Nephron progenitor cell (in vitro differentiated cells): ENCODE measurements at regions not wholly inside any gene's neighbourhood (a gene's known extent, or its start where the extent isn't known, plus 50 kb on each side); places are given as distances from the start of the nearest gene placed in this dataset.
A peak's percentile ranks its signal among the peaks of the same experiment; 100 is the strongest.
"Not testable (repeated sequence)": the region's sequence is repeated elsewhere in the genome, so short reads cannot be mapped to it uniquely, and the experiment has no call there.

Source experiments
- DNase-seq: peaks from one replicate; pipeline ENCODE4 v3.0.0; 2021
- H3K27ac Mint-ChIP-seq: 2 replicates; pipeline ENCODE4 v1.8.0; 2021; ENCODE audit warnings: mild to moderate bottlenecking, moderate library complexity, mixed read lengths
- H3K27me3 Mint-ChIP-seq: 2 replicates; pipeline ENCODE4 v1.8.0; 2021; ENCODE audit warnings: mild to moderate bottlenecking, low read depth, mixed read lengths; ENCODE audit not compliant: poor library complexity
- H3K36me3 Mint-ChIP-seq: 2 replicates; pipeline ENCODE4 v1.8.0; 2021; ENCODE audit warnings: low read depth, mixed read lengths
- H3K4me1 Mint-ChIP-seq: 2 replicates; pipeline ENCODE4 v1.8.0; 2021; ENCODE audit warnings: mixed read lengths
- H3K4me3 Mint-ChIP-seq: 2 replicates; pipeline ENCODE4 v1.8.0; 2021; ENCODE audit warnings: mild to moderate bottlenecking, moderate library complexity, mixed read lengths
- H3K9me3 Mint-ChIP-seq: 2 replicates; pipeline ENCODE4 v1.8.0; 2021; ENCODE audit warnings: mild to moderate bottlenecking, moderate library complexity, mixed read lengths
- CTCF ChIP-seq: fragments of 200-600 bp; sonication (generic); IDR thresholded peaks from 2 replicates; pipeline ENCODE4 v1.5.0; 2021; ENCODE audit warnings: antibody characterized with exemption

- Mint-ChIP-seq H3K4me1 (peaks cover 5% of the 10 kb centered on the region), H3K9me3 (no peaks in the 10 kb centered on the region), H3K27ac (no peak overlapping the region), H3K4me3 (no peak overlapping the region), H3K36me3 (no peaks in the 10 kb centered on the region), H3K27me3 (no peaks in the 10 kb centered on the region)
- TF ChIP-seq CTCF: no peak
- no peak for DNase-seq
Measured at GRCh38 chr7:142582351-142582750, 166.9 kb upstream of the PRSS1 start.

GRCh38 chr7:142581341-142581740 is 167.9 kb upstream of the PRSS1 start:
- no peaks in the 10 kb centered on the region for H3K9me3 Mint-ChIP-seq
- H3K27me3 Mint-ChIP-seq: no peaks in the 10 kb centered on the region
- TF ChIP-seq CTCF: no peak
- peaks cover 5% of the 10 kb centered on the region for H3K4me1 Mint-ChIP-seq
- H3K36me3 Mint-ChIP-seq: no peaks in the 10 kb centered on the region
- no peak overlapping the region for H3K4me3 Mint-ChIP-seq
- H3K27ac Mint-ChIP-seq: peak overlapping the region; percentile 80
- DNase-seq: no peak

- no peaks in the 10 kb centered on the region for H3K36me3 Mint-ChIP-seq
- H3K27me3 Mint-ChIP-seq: no peaks in the 10 kb centered on the region
- peaks cover 5% of the 10 kb centered on the region for H3K4me1 Mint-ChIP-seq
- H3K4me3 Mint-ChIP-seq: no peak overlapping the region
- no peak for DNase-seq
- no peak overlapping the region for H3K27ac Mint-ChIP-seq
- TF ChIP-seq CTCF: no peak
- peaks cover 3% of the 10 kb centered on the region for H3K9me3 Mint-ChIP-seq
Measured at GRCh38 chr7:142579946-142580345, 169.3 kb upstream of the PRSS1 start.

- not testable (repeated sequence) for H3K4me1 Mint-ChIP-seq, DNase-seq, H3K36me3 Mint-ChIP-seq, H3K27ac Mint-ChIP-seq, H3K27me3 Mint-ChIP-seq, H3K4me3 Mint-ChIP-seq
- H3K9me3 Mint-ChIP-seq: peaks cover 28% of the 10 kb centered on the region
Measured at GRCh38 chr7:142575351-142575750, 173.9 kb upstream of the PRSS1 start.

GRCh38 chr7:142571581-142571980 is 177.7 kb upstream of the PRSS1 start:
- H3K27ac Mint-ChIP-seq: no peak overlapping the region
- H3K4me3 Mint-ChIP-seq: no peak overlapping the region
- peaks cover 28% of the 10 kb centered on the region for H3K9me3 Mint-ChIP-seq
- no peak for TF ChIP-seq CTCF
- H3K27me3 Mint-ChIP-seq: no peaks in the 10 kb centered on the region
- no peak for DNase-seq
- H3K36me3 Mint-ChIP-seq: no peaks in the 10 kb centered on the region
- no peaks in the 10 kb centered on the region for H3K4me1 Mint-ChIP-seq

GRCh38 chr7:142569851-142570250 is 179.4 kb upstream of the PRSS1 start:
- no peaks in the 10 kb centered on the region for H3K36me3 Mint-ChIP-seq
- no peak overlapping the region for H3K4me3 Mint-ChIP-seq
- H3K27me3 Mint-ChIP-seq: peaks cover 3% of the 10 kb centered on the region

More at GRCh38 chr7:142569851-142570250, 179.4 kb upstream of the PRSS1 start:
- DNase-seq: no peak
- no peak for TF ChIP-seq CTCF
- Mint-ChIP-seq H3K4me1 (no peaks in the 10 kb centered on the region), H3K9me3 (peaks cover 25% of the 10 kb centered on the region), H3K27ac (no peak overlapping the region)
